ENCODE measurements at regions not wholly inside any gene's neighbourhood (a gene's known extent, or its start where the extent isn't known, plus 50 kb on each side); places are given as distances from the start of the nearest gene placed in this dataset.
A peak's percentile ranks its signal among the peaks of the same experiment; 100 is the strongest.

DNA sequence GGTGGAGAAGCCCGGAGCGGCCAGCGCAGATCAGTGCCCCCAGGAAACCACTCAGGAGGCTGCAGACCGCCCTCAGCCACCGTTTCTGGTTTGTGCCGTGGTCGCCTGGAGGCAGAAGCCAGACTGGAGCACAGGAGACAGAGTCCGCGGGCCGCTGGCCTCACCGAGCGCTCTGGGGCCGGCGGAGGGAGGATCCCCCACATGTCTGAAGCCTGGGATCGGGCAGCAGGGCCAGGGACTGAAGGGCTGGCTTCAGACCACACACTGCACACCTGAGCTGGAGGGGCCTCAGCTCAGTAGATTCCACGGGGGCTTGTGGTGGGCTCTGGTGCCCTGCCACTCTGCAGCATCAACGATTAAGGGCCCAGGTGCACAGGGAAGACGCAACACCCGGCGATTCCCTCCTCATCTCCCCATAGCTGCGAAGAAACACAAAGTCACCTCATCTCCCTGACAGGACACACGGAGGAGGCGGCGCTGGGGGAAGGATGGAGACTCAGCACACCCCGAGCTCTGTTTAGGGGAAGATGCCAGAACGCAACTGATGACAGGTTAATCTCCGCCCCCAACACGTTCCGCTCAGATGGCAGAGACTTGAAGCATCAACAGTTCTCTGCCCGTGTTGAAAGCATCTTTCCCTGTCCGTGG, 408.1 kb downstream of the GALR1 start:
- DNase-seq (ENCODE audit: low spot score), result no peak

DNA sequence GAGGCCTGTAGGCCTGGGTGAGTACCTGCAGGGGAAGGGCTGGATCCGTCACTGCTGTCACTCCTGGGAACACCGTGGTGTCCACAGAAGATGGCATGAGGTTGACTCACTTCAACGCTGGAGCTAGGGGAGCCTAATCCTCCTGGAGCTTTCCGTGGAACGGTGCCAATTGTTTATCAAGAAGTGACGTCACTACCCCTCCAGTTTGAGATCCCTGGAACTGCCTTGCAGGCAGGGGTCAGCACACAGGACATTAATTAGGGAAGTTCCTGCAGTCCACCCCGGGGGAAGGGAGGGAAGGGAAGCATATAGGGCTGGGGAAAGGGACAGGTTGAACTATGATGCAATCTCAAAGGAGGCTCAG, 408.6 kb downstream of the GALR1 start:
- no peak for DNase-seq (ENCODE audit: low spot score)

DNA sequence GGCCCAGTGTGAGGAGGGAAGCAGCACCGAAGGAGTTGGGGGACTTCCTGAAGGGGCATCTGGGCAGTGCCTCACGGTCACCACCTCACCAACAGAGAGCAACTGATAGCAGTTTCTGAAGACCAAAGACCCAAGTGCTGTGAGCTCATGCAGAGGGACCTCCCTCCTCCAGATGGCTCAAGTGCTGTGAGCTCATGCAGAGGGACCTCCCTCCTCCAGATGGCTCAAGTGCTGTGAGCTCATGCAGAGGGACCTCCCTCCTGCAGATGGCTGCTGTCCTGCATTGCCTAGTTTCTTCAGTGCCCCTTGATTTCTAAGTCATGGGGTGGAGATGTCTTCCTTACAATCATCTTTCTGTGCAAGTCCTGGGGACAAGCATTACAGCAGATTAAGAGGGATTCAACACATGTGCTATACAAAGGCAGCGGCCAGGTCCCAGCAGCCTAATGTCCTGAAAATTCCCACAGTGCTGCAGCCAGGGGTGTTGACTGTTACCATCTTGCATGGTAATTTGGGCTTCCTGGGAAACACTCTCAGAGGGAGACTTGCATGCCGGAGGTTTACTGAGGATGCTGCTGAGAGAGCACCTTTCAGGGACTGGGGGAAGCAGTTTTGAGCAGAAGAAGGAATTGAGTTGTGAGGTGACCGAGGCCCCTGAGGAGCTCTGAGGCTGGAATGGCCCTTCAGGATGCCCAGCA, 409.3 kb downstream of the GALR1 start:
- DNase-seq (ENCODE audit: low spot score), result no peak

DNA sequence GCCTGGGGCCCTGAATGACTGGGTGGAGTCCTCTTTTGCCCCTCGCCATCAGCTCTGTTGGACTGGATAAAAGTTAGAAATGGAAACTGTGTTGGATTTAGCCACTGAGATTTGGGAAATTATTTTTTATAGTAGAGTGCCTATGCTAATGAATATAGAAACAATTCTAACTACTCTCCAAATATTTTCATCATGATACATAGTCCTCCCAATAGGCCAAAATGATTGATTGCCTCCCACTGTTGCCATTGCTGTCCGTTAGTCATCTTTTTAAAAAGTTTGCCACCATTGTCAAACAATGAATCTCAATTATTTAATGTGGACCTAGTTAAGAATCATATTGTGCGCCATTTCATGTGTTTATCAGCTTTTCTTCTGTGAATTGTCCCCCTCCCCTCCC, 417.0 kb downstream of the GALR1 start:
- DNase-seq (ENCODE audit: low spot score), result no peak

DNA sequence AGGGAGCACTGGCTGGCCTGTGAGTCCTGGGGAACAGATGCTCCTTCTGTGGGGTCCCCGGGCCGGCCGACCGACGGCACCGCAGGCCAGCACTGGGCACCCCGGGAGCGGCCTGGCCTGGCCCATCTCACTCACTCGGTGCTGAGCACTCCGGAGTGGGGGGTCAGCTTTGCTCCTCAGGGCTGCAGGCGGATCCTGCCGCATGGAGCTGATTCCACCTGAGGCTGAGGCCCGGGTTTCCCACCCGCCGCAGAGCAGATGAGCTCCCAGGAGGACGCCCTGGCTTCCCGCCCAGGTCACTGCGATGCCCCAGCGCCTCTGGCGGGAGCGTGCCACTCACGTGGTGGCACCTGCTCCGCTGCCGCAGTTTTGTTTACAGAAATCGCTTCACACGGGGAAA, 418.6 kb downstream of the GALR1 start:
- DNase-seq (ENCODE audit: low spot score), result no peak

DNA sequence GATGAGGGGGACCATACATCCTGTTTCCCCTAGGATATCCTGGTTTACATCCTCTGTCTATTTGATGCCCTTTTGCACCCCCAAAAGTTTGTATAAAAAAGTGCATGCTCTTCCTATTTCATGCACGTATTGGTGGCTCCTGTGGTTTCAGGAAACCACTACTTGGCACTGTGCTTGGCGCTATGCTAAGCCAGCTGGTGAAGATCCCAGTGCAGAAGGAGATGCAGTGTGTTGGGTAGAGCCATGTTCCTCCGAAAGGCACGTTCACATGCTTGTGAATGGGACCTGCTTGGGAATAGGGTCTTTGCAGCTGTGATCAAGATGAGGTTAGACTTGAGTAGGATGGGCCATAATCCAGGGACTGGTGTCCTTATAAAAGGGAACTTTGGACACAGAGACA, 419.7 kb downstream of the GALR1 start:
- DNase-seq (ENCODE audit: low spot score), result no peak

DNA sequence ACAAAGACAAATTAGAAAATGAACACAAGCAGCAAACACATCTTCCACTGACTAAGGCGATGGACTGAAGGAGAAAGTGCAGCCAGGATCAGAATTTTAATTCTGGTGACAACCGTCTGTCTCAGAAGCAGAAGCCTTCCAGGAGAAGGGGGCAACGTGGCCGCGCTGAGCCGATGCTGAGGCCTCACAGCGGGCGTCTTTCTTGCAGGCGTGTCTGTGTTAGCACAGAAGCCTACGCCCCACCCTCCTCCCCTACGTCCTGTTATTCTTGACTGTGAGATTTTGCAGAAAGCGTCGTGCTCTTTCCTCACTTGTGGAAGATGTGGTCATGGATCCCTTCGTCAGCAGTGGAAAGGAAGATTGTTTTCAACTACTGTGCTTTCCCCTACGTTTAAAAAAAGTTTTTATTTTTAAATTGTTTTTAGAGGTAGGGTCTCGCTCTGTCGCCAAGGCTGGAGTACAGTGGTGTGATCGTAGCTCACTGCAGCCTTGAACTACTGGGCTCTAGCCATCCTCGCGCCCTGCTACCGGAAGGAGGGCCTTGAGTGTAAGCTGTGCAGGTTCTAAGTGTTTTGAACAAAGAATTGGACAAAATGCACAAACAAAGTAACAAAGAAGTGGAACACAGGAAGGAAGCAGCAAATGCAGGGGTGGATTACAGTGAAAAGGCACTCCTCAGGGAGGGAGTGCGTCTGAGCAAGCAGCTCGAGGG, 422.0 kb downstream of the GALR1 start:
- DNase-seq (ENCODE audit: low spot score), result no peak

DNA sequence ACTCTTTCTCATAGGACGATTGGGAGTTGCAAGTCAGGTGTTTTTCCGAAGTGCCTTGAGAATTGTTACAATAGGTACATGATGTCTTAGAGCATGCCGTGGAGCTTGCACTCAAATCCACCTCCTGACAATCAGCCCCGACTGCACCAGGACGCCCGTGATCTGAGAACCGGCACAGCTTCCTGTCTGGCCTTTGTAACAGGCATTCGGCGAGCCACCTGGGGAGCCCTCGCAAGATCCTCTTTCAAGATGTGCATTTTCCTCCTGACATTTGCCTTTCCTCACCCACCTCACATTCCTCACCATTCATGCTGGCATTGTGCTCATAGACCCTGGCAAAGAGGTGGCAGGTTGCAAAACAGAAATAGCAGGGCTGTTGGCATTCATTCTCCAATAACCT, 427.3 kb downstream of the GALR1 start:
- no peak for DNase-seq (ENCODE audit: low spot score)

DNA sequence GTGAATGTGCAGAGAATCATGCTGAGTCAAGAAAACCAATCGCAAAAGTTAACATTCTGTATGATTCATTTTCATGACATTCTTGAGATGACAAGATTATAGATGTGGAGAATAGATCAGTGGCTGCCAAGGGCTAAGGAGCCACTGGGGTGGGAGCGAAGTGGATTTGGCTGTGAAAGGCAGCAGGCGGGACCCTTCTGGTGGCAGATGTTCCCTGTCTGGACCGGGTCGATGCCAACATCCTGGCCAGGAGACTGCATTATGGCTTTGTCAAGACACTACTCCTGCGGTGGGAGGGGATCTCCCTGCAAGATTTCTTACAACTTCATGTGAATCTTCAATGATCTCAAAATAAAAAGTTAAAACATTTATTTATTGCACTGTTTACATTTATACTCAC, 427.9 kb downstream of the GALR1 start:
- no peak for DNase-seq (ENCODE audit: low spot score)

DNA sequence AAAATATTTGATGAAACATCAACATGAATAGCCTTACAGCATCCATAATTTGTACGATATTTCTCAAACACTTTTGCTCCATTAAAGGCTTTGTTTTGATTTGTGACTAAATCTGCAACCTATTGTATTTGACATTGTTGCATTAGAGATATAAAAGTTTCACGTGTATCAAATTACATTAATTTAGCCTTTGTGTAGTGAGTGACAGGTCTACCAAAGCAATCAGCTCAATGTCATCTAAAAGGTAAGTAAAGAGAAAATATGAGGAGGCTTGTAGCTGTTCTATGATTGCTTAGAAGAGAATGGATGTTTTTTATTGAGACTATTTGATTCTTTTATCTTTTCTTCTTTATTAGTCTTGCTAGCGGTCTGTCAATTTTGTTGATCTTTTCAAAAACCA, 430.2 kb downstream of the GALR1 start:
- no peak for DNase-seq (ENCODE audit: low spot score)

DNA sequence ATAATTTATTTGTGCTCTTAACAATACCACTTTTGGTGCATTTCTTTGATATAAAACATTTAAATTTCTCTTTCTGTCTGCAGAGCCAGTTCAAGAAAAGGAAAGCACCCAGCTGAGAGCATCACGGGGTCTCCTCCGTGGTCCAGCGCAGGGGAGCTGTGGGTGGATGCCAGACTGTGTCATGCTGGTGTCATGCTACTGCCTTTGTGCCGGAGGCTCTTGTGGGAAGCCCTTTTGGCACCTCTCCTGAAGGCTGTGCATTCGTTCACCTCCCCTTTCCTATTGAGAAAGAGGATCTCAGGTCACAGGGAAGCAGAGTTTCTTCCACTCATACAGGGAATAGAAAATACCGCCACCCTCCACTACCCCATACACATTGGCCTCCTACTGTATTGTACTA, 450.4 kb downstream of the GALR1 start:
- peak; percentile 64 for DNase-seq (ENCODE audit: low spot score)

DNA sequence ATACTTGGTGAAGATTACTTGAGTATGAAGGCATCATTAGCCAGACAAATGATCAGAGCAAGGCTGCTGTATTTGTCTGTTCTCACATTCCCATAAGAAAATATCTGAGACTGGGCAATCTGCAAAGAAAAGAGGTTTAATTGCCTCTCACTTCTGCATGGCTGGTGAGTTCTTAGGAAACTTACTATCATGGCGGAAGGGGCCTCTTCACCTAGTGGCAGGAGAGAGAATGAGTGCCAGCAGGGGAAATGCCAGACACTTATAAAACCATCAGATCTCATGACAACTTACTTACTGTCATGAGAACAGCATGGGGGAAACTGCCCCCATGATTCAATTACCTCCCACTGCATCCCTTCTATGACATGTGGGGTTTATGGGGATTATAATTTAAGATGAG, 452.3 kb downstream of the GALR1 start:
- no peak for DNase-seq (ENCODE audit: low spot score)

DNA sequence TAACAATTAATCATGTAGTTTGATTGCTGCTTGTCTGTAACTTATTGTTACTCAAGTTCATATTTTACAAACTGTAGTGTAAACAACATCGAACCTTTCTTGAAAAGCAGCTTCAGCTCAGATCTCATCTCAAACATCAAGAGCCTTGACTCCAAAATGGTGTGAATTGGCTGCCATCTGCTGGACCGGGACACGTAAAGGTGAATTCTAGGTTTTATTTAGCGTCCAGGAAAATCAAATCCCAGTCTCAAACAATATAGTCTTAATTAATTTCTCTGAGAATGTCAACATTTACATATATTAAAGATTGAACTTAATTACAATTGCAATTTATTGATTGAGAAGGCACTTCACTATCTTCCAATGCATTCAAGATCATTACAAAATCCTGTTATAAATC, 453.0 kb downstream of the GALR1 start:
- DNase-seq (ENCODE audit: low spot score), result peak; percentile 57

DNA sequence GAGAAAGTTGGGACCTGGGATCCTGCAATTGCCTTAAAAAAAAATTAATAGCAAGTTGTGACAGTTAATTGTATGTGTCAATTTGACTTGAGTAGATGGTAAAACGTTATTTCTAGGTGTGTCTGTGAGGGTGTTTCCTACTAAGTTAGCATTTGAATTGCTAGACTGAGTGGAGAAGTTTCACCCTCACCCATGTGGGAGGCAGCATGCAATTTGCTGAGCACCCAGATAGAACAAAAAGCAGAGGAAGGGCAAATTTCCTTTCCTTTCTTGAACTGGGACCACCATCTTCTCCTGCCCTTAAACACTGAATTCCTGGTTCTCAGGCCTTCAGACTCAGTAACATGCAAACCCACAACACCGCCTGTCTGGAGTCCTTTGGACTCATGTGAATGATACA, 455.7 kb downstream of the GALR1 start:
- no peak for DNase-seq (ENCODE audit: low spot score)

DNA sequence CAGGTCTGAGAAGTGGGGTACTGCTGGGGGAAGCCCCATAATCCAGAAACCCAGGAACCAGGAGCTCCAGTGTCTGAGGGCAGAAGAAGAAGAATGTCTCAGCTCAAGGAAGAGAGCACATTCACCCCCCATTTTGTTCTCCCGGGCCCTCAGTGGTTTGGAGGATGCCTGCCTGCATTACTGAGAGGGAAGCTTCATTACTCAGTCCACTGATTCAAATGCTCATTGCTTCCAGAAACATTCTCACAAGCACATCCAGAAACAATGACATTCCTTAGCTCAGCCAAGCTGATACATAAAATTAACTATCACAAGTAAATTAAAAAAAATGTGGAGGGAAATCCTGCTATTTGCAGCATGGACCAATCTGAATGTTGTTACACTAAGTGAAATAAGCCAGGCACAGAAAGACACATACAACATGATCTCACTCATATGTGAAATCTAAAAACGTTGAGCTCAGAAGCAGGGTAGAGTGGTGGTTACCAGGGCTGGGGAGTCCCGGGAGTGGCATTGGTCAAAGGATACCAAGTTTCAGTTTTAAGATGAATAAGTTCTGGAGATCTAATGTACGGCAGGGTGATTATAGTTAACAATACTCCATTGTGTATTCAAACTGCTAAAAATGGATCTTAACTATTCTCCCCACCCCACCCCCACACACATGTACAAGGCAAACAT, 459.3 kb downstream of the GALR1 start:
- no peak for DNase-seq (ENCODE audit: low spot score)

DNA sequence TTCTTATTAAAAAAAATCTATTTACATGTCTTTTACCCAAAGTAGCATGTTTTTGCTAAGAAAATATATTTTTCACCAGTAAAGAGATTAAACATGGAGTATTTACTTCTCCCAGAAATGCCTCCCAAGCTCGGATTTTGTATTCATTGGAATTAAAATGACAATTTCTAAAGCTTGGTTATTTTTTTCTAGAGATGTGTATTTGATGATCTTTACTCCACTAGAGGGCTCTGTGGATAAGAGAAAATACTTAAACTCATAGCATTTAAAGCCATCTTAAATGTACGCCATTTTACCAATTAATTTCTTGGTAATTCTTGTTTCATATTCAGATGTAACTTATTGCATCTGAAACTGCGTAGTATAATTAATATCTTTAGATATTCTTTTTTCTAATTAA, 461.4 kb downstream of the GALR1 start:
- DNase-seq (ENCODE audit: low spot score), result no peak

DNA sequence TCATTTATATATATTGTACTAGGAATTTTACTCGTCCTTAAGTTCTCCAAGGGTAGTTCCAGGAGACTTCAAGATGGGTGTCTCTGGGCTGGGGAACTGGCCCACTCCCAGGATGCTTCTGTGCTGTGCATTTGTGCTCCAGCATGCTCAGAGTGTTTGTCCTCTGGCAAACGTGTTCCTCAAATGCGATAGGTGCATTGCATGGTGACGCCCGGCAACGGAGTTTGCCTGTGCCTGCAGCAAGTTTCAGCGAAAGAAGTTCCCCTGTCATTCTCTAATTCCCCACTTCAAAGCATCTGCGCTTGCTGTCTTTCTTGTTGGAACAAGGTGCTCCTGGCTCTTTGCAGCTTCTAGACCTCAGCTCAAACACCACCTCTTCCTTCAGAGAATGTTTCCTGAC, 465.1 kb downstream of the GALR1 start:
- no peak for DNase-seq (ENCODE audit: low spot score)

DNA sequence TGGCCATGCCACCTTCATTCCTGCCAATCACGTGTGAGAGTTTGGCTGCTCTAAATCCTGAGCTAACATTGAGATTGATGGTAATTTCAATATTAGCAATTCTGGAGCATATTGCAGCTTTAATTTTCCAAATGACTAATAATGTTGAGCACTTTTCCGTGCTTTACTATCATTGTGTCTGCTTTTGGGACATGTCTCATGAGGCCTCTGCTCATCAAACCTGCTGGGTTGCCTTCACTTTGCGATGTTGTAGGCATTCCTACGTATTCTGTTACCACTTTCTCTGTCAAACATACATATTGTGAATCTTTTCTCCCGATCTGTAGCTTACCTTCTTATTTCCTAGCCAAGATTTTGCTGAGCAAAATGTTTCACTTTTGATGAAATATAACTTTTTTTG, 466.6 kb downstream of the GALR1 start:
- no peak for DNase-seq (ENCODE audit: low spot score)

DNA sequence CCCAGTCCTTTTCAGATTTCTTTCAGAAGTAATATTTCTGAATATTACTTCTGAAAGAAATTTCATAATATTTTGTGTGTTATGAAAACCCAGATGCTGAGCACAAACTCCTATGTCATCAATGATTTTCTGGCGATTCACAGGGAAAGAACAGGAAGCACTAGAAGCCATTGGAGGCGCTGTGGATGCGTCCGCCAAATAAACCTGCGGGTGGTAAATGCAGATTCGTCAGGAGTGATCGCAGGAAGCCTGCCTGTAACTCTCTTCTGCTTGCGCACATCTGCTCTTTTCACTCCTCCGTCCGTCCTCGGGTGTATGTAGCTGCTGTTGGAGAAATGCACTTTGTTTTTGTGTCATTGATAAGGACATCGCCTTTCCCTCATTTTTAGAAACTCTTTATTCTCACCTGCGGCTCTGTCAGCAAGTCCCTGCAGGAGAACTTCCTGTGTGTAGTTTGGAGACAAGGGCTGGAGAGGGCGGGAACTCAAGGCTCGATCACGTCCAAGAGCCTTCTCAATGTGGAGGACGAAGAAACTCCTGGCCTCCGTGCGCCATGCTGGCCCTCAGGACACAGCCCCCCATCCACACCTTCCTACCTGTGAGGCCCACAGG, 483.8 kb downstream of the GALR1 start:
- peak; percentile 14 for DNase-seq (ENCODE audit: low spot score)

DNA sequence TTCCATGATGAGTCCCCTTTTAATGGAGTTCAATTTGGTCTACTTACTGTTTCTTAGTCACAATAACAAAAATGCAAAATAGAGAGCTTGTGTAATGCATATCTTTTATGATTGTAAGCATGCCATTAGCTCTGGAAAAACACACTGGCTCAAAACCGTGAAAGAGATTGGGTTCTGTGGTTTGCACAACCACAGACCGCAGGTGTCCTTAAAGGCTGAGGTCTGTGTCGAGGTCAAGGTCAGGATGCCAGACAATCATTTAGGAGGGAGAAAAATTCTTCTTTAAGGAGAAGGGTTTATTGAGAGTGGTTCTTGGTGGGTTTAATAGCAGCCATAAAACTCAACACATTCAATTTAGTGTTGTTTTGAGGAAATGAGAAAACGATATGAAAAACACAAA, 487.2 kb downstream of the GALR1 start:
- DNase-seq (ENCODE audit: low spot score), result no peak

DNA sequence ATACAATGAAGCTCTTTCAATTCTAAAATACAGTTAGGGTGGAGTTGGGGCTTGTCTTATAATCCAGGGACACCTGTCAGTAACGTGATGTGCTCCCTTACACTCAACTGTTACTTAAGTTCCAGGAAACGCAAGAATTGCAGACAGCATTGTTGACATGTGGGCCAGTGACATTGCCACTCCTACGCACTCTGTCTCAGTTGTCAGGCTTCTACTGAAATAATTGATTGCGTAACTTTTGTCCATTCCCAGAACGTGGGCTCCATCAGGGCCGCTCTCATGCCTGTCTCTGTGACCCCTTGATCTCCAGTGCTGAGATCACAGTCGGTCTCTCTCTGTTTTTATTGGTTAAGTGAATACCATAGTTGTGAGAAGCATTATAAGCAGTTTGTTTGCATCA, 487.8 kb downstream of the GALR1 start:
- no peak for DNase-seq (ENCODE audit: low spot score)

DNA sequence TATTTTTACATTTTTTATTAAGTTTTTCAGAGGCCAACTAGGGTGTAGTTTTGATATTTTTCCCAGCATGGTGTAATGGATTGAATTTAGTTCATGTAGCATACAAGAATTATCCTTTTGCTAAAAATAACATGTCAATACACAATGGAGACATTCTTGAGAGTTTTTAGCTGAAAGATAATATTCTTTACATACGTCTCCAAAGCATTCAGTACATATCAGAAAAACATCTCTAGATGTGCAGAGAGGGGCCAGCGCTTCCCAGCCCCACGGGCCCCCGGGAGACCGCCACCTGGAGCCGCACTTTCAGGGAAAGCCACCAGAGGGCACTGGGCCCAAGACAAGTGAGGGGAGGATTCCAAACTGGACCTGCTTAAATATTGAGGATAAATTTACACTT, 499.4 kb downstream of the GALR1 start:
- DNase-seq (ENCODE audit: low spot score), result no peak

All from H4 (cell line).